SK-N-SH (cell line): ENCODE measurements at regions not wholly inside any gene's neighbourhood (a gene's known extent, or its start where the extent isn't known, plus 50 kb on each side); places are given as distances from the start of the nearest gene placed in this dataset.

Experiments used
- CTCF ChIA-PET: fragments of 300-600, 350-600 bp; formaldehyde crosslinking; extraction: SDS; loops from one replicate; lab custom pipeline; 2021; lab: Yijun Ruan, JAX
- POLR2A ChIA-PET: fragments of 350-600 bp; sonication (Branson Sonifier 250); formaldehyde crosslinking; extraction: SDS; loops from one replicate; lab custom pipeline; 2020; ENCODE audit warnings: antibody characterized with exemption, inconsistent platforms; lab: Yijun Ruan, JAX
- DNase-seq: peaks from one replicate; pipeline ENCODE4 v3.0.0; 2012
- H2AFZ ChIP-seq: fragments of 200-600 bp; sonication (generic); 2 replicates; pipeline ENCODE4 v1.8.1; 2016; ENCODE audit warnings: antibody characterized with exemption, mild to moderate bottlenecking, low read depth
- H3F3A ChIP-seq: fragments of 200-600 bp; sonication (generic); replicated peaks from 2 replicates; pipeline ENCODE3; 2016; ENCODE audit warnings: antibody characterized with exemption, mild to moderate bottlenecking; ENCODE audit not compliant: insufficient read depth
- H3K27ac ChIP-seq, 2 experiments: fragments of 200-500 bp in 1 of 2; fragments of 200-600 bp in 1 of 2; sonication (Bioruptor generic) in 1 of 2; sonication (generic), shearing (Covaris generic) in 1 of 2; 2 replicates each; pipeline versions ENCODE4 v1.5.1 to v1.6.1; 2014 to 2016; ENCODE audit warnings: low read depth in 2 of 2, inconsistent platforms in 1 of 2, low read length in 1 of 2, mild to moderate bottlenecking in 1 of 2, mixed read lengths in 1 of 2
- H3K27me3 ChIP-seq: fragments of 200-600 bp; sonication (generic), shearing (Covaris generic); 2 replicates; pipeline ENCODE4 v1.6.1; 2016; ENCODE audit warnings: mixed run types; ENCODE audit not compliant: insufficient read depth
- H3K36me3 ChIP-seq, 2 experiments: fragments of 200-500 bp in 1 of 2; fragments of 200-600 bp in 1 of 2; sonication (Bioruptor generic) in 1 of 2; sonication (generic) in 1 of 2; replicated peaks in 1 of 2; 2 replicates each; pipeline versions ENCODE3 to v1.5.1; 2014 to 2016; ENCODE audit warnings: low read length in 1 of 2, mild to moderate bottlenecking in 1 of 2; ENCODE audit not compliant: insufficient read depth in 2 of 2, control insufficient read depth in 1 of 2
- H3K4me1 ChIP-seq, 2 experiments: fragments of 200-500 bp in 1 of 2; fragments of 200-600 bp in 1 of 2; sonication (Bioruptor generic) in 1 of 2; sonication (generic), shearing (Covaris generic) in 1 of 2; 2 replicates each; pipeline versions ENCODE4 v1.5.1 to v1.6.1; 2014 to 2016; ENCODE audit warnings: low read depth in 1 of 2, low read length in 1 of 2, mixed run types in 1 of 2; ENCODE audit not compliant: insufficient read depth in 2 of 2, control insufficient read depth in 1 of 2
- H3K4me2 ChIP-seq: fragments of 200-600 bp; sonication (generic), shearing (Covaris generic); 2 replicates; pipeline ENCODE4 v1.6.1; 2017; ENCODE audit warnings: mixed run types
- H3K4me3 ChIP-seq, 2 experiments: fragments of 200-500 bp in 1 of 2; fragments of 200-600 bp in 1 of 2; sonication (Bioruptor generic) in 1 of 2; sonication (generic), shearing (Covaris generic) in 1 of 2; 2 replicates each; pipeline versions ENCODE4 v1.5.1 to v1.8.1; 2014 to 2016; ENCODE audit warnings: low read depth in 2 of 2, inconsistent platforms in 1 of 2, low read length in 1 of 2, mild to moderate bottlenecking in 1 of 2, mixed read lengths in 1 of 2, moderate library complexity in 1 of 2
- H3K79me2 ChIP-seq: fragments of 200-600 bp; sonication (generic); 2 replicates; pipeline ENCODE4 v1.8.1; 2017; ENCODE audit warnings: mild to moderate bottlenecking; ENCODE audit not compliant: insufficient read depth
- H3K9ac ChIP-seq: fragments of 200-600 bp; sonication (generic); 2 replicates; pipeline ENCODE4 v1.6.1; 2017; ENCODE audit warnings: mixed run types
- H3K9me2 ChIP-seq: fragments of 200-600 bp; sonication (generic); 2 replicates; pipeline ENCODE4 v1.6.1; 2017; ENCODE audit warnings: mixed run types
- H3K9me3 ChIP-seq: fragments of 200-600 bp; sonication (generic); 2 replicates; pipeline ENCODE4 v1.6.1; 2017; ENCODE audit warnings: mixed run types, mild to moderate bottlenecking, moderate library complexity
- H4K20me1 ChIP-seq: fragments of 200-600 bp; sonication (generic); 2 replicates; pipeline ENCODE4 v1.6.1; 2017; ENCODE audit warnings: mild to moderate bottlenecking, mixed run types; ENCODE audit not compliant: insufficient read depth
- CHD2 ChIP-seq: fragments of 150-350 bp; IDR thresholded peaks from 2 replicates; pipeline ENCODE4 v1.6.1; 2018; ENCODE audit warnings: low read length; ENCODE audit not compliant: partially characterized antibody
- ELF1 ChIP-seq: IDR thresholded peaks from 2 replicates; pipeline ENCODE4 v1.4.0; 2012
- EZH2phosphoT487 ChIP-seq: fragments of 200-600 bp; sonication (generic); IDR thresholded peaks from 2 replicates; pipeline ENCODE4 v1.6.1; 2017; ENCODE audit warnings: low read depth, mixed run types, mild to moderate bottlenecking, antibody characterized with exemption, moderate library complexity, borderline replicate concordance
- FOSL2 ChIP-seq: IDR thresholded peaks from 2 replicates; pipeline ENCODE4 v1.4.0; 2012; ENCODE audit warnings: low read depth, mild to moderate bottlenecking, moderate library complexity, borderline replicate concordance
- GABPA ChIP-seq: IDR thresholded peaks from 2 replicates; pipeline ENCODE4 v1.4.0; 2012; ENCODE audit warnings: low read depth, mild to moderate bottlenecking
- GATA2 ChIP-seq: sonication (generic); formaldehyde crosslinking; IDR thresholded peaks from 2 replicates; pipeline ENCODE4 v1.5.0; 2020; ENCODE audit warnings: mild to moderate bottlenecking, missing genetic modification reagents
- JUND ChIP-seq: IDR thresholded peaks from 2 replicates; pipeline ENCODE4 v1.4.0; 2012
- MAX ChIP-seq: IDR thresholded peaks from 2 replicates; pipeline ENCODE4 v1.4.0; 2012; ENCODE audit warnings: low read depth
- MEF2A ChIP-seq: IDR thresholded peaks from 2 replicates; pipeline ENCODE4 v1.4.0; 2012; ENCODE audit warnings: low read depth, borderline replicate concordance
- NFIC ChIP-seq: IDR thresholded peaks from 2 replicates; pipeline ENCODE4 v1.4.0; 2012; ENCODE audit warnings: borderline replicate concordance
- NRF1 ChIP-seq: IDR thresholded peaks from 2 replicates; pipeline ENCODE4 v1.6.1; 2012; ENCODE audit warnings: low read depth, mild to moderate bottlenecking, low read length
- RAD21 ChIP-seq: IDR thresholded peaks from 2 replicates; pipeline ENCODE4 v1.6.1; 2012; ENCODE audit warnings: mild to moderate bottlenecking, low read length
- SIN3A ChIP-seq: IDR thresholded peaks from 2 replicates; pipeline ENCODE4 v1.6.1; 2012; ENCODE audit warnings: low read depth, mild to moderate bottlenecking, low read length, moderate library complexity, borderline replicate concordance
- SMC3 ChIP-seq: IDR thresholded peaks from 2 replicates; pipeline ENCODE4 v1.6.1; 2012; ENCODE audit warnings: low read depth, low read length, improper control_type of control experiment
- TAF1 ChIP-seq: IDR thresholded peaks from 2 replicates; pipeline ENCODE4 v1.6.1; 2012; ENCODE audit warnings: low read depth, mild to moderate bottlenecking, low read length, moderate library complexity, borderline replicate concordance
- TCF12 ChIP-seq: IDR thresholded peaks from 2 replicates; pipeline ENCODE4 v1.4.0; 2012
- TEAD4 ChIP-seq: IDR thresholded peaks from 2 replicates; pipeline ENCODE4 v1.4.0; 2012; ENCODE audit warnings: mild to moderate bottlenecking, borderline replicate concordance; ENCODE audit not compliant: insufficient read depth
- USF1 ChIP-seq: IDR thresholded peaks from 2 replicates; pipeline ENCODE4 v1.4.0; 2012; ENCODE audit warnings: low read depth, borderline replicate concordance
- YY1 ChIP-seq: IDR thresholded peaks from 2 replicates; pipeline ENCODE4 v1.4.0; 2012; ENCODE audit warnings: low read depth, mild to moderate bottlenecking
- WGBS: methylation state at CpG from one replicate; pipeline ENCODE4 v1.1.6; 2017; ENCODE audit warnings: low lambda C conversion rate; 5-methylcytosine and 5-hydroxymethylcytosine counted together
- TF ChIP-seq, protein P1 (sequence below): IDR thresholded peaks from 2 replicates; pipeline ENCODE4; 2012
- TF ChIP-seq, protein P2 (sequence below): IDR thresholded peaks from 2 replicates; pipeline ENCODE4 v1.4.0; 2012; ENCODE audit warnings: low read depth, borderline replicate concordance

- Histone ChIP-seq H3K27me3 (no peaks in the 10 kb centered on the region), H3K4me2 (no peak overlapping the region), H2AFZ (no peak overlapping the region), H3K4me1 (no peaks in the 10 kb centered on the region), H3K27ac (no peak overlapping the region), H3K9me2 (no peaks in the 10 kb centered on the region), H3K36me3 (no peaks in the 10 kb centered on the region), H3K4me3 (no peak overlapping the region), H3F3A (no peaks in the 10 kb centered on the region), H4K20me1 (no peaks in the 10 kb centered on the region), H3K9me3 (no peaks in the 10 kb centered on the region), H3K9ac (no peak overlapping the region), H3K79me2 (no peaks in the 10 kb centered on the region)
- no peak for TF ChIP-seq MEF2A
- no peak for TF ChIP-seq NRF1
- TF ChIP-seq TEAD4 = no peak
- TF ChIP-seq GATA2 = no peak
- TF ChIP-seq SIN3A = no peak
- TF ChIP-seq NFIC = no peak
- no peak for TF ChIP-seq FOSL2
- TF ChIP-seq TAF1 = no peak
- TF ChIP-seq SMC3 = no peak
- TF ChIP-seq, protein P1, sequence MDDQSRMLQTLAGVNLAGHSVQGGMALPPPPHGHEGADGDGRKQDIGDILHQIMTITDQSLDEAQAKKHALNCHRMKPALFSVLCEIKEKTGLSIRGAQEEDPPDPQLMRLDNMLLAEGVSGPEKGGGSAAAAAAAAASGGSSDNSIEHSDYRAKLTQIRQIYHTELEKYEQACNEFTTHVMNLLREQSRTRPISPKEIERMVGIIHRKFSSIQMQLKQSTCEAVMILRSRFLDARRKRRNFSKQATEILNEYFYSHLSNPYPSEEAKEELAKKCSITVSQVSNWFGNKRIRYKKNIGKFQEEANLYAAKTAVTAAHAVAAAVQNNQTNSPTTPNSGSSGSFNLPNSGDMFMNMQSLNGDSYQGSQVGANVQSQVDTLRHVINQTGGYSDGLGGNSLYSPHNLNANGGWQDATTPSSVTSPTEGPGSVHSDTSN = no peak
- no peak for TF ChIP-seq CHD2
- TF ChIP-seq ELF1 = no peak
- TF ChIP-seq, protein P2, sequence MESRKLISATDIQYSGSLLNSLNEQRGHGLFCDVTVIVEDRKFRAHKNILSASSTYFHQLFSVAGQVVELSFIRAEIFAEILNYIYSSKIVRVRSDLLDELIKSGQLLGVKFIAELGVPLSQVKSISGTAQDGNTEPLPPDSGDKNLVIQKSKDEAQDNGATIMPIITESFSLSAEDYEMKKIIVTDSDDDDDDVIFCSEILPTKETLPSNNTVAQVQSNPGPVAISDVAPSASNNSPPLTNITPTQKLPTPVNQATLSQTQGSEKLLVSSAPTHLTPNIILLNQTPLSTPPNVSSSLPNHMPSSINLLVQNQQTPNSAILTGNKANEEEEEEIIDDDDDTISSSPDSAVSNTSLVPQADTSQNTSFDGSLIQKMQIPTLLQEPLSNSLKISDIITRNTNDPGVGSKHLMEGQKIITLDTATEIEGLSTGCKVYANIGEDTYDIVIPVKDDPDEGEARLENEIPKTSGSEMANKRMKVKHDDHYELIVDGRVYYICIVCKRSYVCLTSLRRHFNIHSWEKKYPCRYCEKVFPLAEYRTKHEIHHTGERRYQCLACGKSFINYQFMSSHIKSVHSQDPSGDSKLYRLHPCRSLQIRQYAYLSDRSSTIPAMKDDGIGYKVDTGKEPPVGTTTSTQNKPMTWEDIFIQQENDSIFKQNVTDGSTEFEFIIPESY = no peak
- TF ChIP-seq EZH2phosphoT487 = no peak
- no peak for TF ChIP-seq USF1
- no peak for DNase-seq
- POLR2A ChIA-PET = no interaction called here
- WGBS = 42% methylated on average over 4 of the region's 4 CpGs
- CTCF ChIA-PET = interaction anchor here (0.6 kb wide), 1 partner anchor 149 kb away, joined by 3 read pairs; no protein-coding TSS in a partner anchor
These were observed 298.1 kb downstream of the CBLN2 start for GRCh38 chr18:72246076-72246475.

DNA sequence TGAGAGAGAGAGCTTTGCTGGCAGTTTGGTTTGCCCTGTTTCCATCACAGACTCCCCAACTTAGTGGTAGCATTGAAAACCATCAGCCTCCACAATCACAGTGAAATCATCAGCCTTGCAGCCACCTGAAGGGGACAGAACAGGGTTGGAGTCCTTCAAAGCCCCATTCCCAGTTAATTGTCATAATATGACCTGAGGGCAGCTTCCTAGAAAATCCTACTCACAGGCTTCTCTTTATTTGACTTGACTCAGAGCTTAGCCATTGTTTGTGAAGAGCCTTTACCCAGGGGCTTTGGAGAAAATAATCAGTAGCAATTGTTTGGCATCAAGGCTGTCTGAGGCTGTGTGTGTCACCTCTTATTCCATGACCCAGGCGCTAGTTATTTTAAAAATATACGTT, 308.7 kb downstream of the CBLN2 start:
- Histone ChIP-seq H3K36me3 (no peaks in the 10 kb centered on the region), H3F3A (no peaks in the 10 kb centered on the region), H3K4me3 (no peak overlapping the region), H4K20me1 (no peaks in the 10 kb centered on the region), H2AFZ (no peak overlapping the region), H3K27ac (no peak overlapping the region), H3K9me3 (no peaks in the 10 kb centered on the region), H3K27me3 (no peaks in the 10 kb centered on the region), H3K79me2 (no peaks in the 10 kb centered on the region), H3K9me2 (no peaks in the 10 kb centered on the region), H3K4me2 (no peak overlapping the region), H3K9ac (no peak overlapping the region), H3K4me1 (peaks cover 0 to 3% of the 10 kb centered on the region in 2 experiments; a peak in 1 of 4 replicates)
- ChIA-PET CTCF (no interaction called here), POLR2A (no interaction called here)
- WGBS = 52% methylated on average over 2 of the region's 2 CpGs
- no peak for DNase-seq
- no peak for TF ChIP-seq JUND
- no peak for TF ChIP-seq RAD21
- TF ChIP-seq YY1 = no peak
- no peak for TF ChIP-seq NFIC
- TF ChIP-seq TCF12 = no peak
- no peak for TF ChIP-seq CHD2
- TF ChIP-seq MAX = no peak
- TF ChIP-seq GABPA = no peak
